ENCODE measurements at regions not wholly inside any gene's neighbourhood (a gene's known extent, or its start where the extent isn't known, plus 50 kb on each side); places are given as distances from the start of the nearest gene placed in this dataset.
A peak's percentile ranks its signal among the peaks of the same experiment; 100 is the strongest.

GRCh38 chr5:6850106-6850432 is 136.8 kb downstream of the TENT4A start:
- Histone ChIP-seq H3K9me3 (no peaks in the 10 kb centered on the region), H3K4me1 (replicated peaks) (no peaks in the 10 kb centered on the region), H3K4me3 (no peak overlapping the region), H3K36me3 (no peaks in the 10 kb centered on the region), H3K27ac (no peak overlapping the region), H3K27me3 (replicated peaks; ENCODE audit: insufficient read depth) (no peaks in the 10 kb centered on the region)
- intact Hi-C loops (cut with DNase I) = no loop called here
- no peak for TF ChIP-seq POLR2AphosphoS5 (IDR thresholded peaks at IDR 0.05)
- TF ChIP-seq POLR2A (IDR thresholded peaks at IDR 0.05) = no peak
- TF ChIP-seq, protein P1, sequence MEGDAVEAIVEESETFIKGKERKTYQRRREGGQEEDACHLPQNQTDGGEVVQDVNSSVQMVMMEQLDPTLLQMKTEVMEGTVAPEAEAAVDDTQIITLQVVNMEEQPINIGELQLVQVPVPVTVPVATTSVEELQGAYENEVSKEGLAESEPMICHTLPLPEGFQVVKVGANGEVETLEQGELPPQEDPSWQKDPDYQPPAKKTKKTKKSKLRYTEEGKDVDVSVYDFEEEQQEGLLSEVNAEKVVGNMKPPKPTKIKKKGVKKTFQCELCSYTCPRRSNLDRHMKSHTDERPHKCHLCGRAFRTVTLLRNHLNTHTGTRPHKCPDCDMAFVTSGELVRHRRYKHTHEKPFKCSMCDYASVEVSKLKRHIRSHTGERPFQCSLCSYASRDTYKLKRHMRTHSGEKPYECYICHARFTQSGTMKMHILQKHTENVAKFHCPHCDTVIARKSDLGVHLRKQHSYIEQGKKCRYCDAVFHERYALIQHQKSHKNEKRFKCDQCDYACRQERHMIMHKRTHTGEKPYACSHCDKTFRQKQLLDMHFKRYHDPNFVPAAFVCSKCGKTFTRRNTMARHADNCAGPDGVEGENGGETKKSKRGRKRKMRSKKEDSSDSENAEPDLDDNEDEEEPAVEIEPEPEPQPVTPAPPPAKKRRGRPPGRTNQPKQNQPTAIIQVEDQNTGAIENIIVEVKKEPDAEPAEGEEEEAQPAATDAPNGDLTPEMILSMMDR (IDR thresholded peaks at IDR 0.05) = no peak
- DNase-seq (ENCODE audit: low spot score) = no peak
- WGBS = 83% methylated on average over 6 of the region's 6 CpGs

DNA sequence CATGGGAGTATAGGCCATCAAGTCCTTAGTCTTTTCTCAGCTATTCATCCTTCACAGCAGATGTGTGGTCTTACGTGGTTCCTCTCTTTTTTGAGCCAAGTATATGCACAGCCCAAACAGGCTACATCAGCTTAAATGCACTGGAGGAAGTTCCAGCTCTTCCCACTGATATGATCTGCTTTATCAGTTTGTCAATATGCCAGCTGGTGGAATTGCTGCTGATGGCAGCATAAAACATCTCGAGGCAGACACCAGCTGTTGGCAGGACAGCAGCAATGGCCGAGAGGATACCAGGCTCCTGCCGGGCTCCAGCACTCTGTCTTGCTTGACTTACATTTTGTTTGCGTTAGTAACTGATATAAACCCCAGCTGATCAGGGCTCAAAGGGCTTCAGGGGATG is 143.4 kb downstream of the TENT4A start:
- Histone ChIP-seq H3K4me3 (no peak overlapping the region), H3K4me1 (replicated peaks) (no peaks in the 10 kb centered on the region), H3K27me3 (replicated peaks; ENCODE audit: insufficient read depth) (no peaks in the 10 kb centered on the region), H3K9me3 (no peaks in the 10 kb centered on the region), H3K27ac (no peak overlapping the region), H3K36me3 (no peaks in the 10 kb centered on the region)
- DNase-seq (ENCODE audit: low spot score) = peak; percentile 36
- 32% methylated on average over 5 of the region's 5 CpGs for whole genome bisulfite sequencing
- no peak for TF ChIP-seq POLR2A (IDR thresholded peaks at IDR 0.05)
- peak; percentile 65 for TF ChIP-seq POLR2AphosphoS5 (IDR thresholded peaks at IDR 0.05)
- intact Hi-C loops (cut with DNase I) = no loop called here

- Histone ChIP-seq H3K9me3 (no peaks in the 10 kb centered on the region), H3K27me3 (replicated peaks; ENCODE audit: insufficient read depth) (no peaks in the 10 kb centered on the region), H3K36me3 (no peaks in the 10 kb centered on the region), H3K4me3 (no peak overlapping the region), H3K4me1 (replicated peaks) (no peaks in the 10 kb centered on the region), H3K27ac (no peak overlapping the region)
- 72% methylated on average over 7 of the region's 7 CpGs for WGBS
- no peak for DNase-seq (ENCODE audit: low spot score)
- TF ChIP-seq, protein P1 (IDR thresholded peaks at IDR 0.05) = no peak
- TF ChIP-seq POLR2AphosphoS5 (IDR thresholded peaks at IDR 0.05) = no peak
- intact Hi-C loops (cut with DNase I) = no loop called here
Measured at GRCh38 chr5:6858419-6858818, 145.2 kb downstream of the TENT4A start.

GRCh38 chr5:6859023-6859422 is 145.8 kb downstream of the TENT4A start:
- Histone ChIP-seq H3K4me1 (replicated peaks) (no peaks in the 10 kb centered on the region), H3K36me3 (no peaks in the 10 kb centered on the region), H3K4me3 (no peak overlapping the region), H3K9me3 (no peaks in the 10 kb centered on the region), H3K27ac (no peak overlapping the region), H3K27me3 (replicated peaks; ENCODE audit: insufficient read depth) (no peaks in the 10 kb centered on the region)
- intact Hi-C loops (cut with DNase I) = no loop called here
- WGBS = 89% methylated on average over 11 of the region's 11 CpGs
- no peak for DNase-seq (ENCODE audit: low spot score)
- TF ChIP-seq POLR2A (IDR thresholded peaks at IDR 0.05) (no peak), POLR2AphosphoS5 (IDR thresholded peaks at IDR 0.05) (no peak)
- TF ChIP-seq, protein P1 (IDR thresholded peaks at IDR 0.05) = no peak

- H3K4me1 ChIP-seq (replicated peaks) = no peaks in the 10 kb centered on the region
- no peaks in the 10 kb centered on the region for H3K27me3 ChIP-seq (replicated peaks; ENCODE audit: insufficient read depth)
- no peak for DNase-seq (ENCODE audit: low spot score)
- H3K9me3 ChIP-seq = no peaks in the 10 kb centered on the region
- no peaks in the 10 kb centered on the region for H3K36me3 ChIP-seq
- WGBS = 49% methylated on average over 9 of the region's 9 CpGs
- no peak overlapping the region for H3K27ac ChIP-seq
- intact Hi-C loops (cut with DNase I) = no loop called here
- H3K4me3 ChIP-seq = no peak overlapping the region
- no peak for TF ChIP-seq POLR2A (IDR thresholded peaks at IDR 0.05)
- no peak for TF ChIP-seq POLR2AphosphoS5 (IDR thresholded peaks at IDR 0.05)
- TF ChIP-seq, protein P1 (IDR thresholded peaks at IDR 0.05) = no peak
Measured at GRCh38 chr5:6859951-6860638, 146.9 kb downstream of the TENT4A start.

Measured in prostate gland (tissue), 2 donors.